ENCODE measurements at regions not wholly inside any gene's neighbourhood (a gene's known extent, or its start where the extent isn't known, plus 50 kb on each side); places are given as distances from the start of the nearest gene placed in this dataset.

- H3K27ac ChIP-seq = no peak overlapping the region
Measured at GRCh38 chr21:35948982-35949381, 111.3 kb downstream of the SETD4 start.

GRCh38 chr21:35945089-35945671 lies 115.1 kb downstream of the SETD4 start:
- FAIRE-seq = no peak
- ATAC-seq = no peak
- 78% methylated on average over 6 of the region's 6 CpGs for WGBS (ENCODE audit: missing lambda C conversion rate)

More at GRCh38 chr21:35948982-35949381, 111.3 kb downstream of the SETD4 start:
- H3K4me2 ChIP-seq = no peak overlapping the region
- FAIRE-seq = no peak
- TF ChIP-seq CHD4 (IDR thresholded peaks at IDR 0.05; ENCODE audit: borderline replicate concordance) (no peak), SMC3 (IDR thresholded peaks at IDR 0.05) (no peak), JUNB (IDR thresholded peaks at IDR 0.05) (no peak), EHF (CRISPR knock-in tag; IDR thresholded peaks at IDR 0.05) (no peak), ZSCAN20 (CRISPR knock-in tag; IDR thresholded peaks at IDR 0.05) (no peak), CBX8 (IDR thresholded peaks at IDR 0.05) (no peak), MAZ (IDR thresholded peaks at IDR 0.05; ENCODE audit: borderline replicate concordance, low read depth, low read length) (no peak), CBX2 (IDR thresholded peaks at IDR 0.05; ENCODE audit: borderline replicate concordance, low read depth) (no peak), TP53 (CRISPR knock-in tag; IDR thresholded peaks at IDR 0.05) (no peak), RCOR1 (IDR thresholded peaks at IDR 0.05; ENCODE audit: low read depth, low read length) (no peak)
- TF ChIP-seq, protein P1, sequence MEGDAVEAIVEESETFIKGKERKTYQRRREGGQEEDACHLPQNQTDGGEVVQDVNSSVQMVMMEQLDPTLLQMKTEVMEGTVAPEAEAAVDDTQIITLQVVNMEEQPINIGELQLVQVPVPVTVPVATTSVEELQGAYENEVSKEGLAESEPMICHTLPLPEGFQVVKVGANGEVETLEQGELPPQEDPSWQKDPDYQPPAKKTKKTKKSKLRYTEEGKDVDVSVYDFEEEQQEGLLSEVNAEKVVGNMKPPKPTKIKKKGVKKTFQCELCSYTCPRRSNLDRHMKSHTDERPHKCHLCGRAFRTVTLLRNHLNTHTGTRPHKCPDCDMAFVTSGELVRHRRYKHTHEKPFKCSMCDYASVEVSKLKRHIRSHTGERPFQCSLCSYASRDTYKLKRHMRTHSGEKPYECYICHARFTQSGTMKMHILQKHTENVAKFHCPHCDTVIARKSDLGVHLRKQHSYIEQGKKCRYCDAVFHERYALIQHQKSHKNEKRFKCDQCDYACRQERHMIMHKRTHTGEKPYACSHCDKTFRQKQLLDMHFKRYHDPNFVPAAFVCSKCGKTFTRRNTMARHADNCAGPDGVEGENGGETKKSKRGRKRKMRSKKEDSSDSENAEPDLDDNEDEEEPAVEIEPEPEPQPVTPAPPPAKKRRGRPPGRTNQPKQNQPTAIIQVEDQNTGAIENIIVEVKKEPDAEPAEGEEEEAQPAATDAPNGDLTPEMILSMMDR (IDR thresholded peaks at IDR 0.05) = no peak
- TF ChIP-seq, protein P2, sequence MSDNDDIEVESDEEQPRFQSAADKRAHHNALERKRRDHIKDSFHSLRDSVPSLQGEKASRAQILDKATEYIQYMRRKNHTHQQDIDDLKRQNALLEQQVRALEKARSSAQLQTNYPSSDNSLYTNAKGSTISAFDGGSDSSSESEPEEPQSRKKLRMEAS (IDR thresholded peaks at IDR 0.05) = no peak
- TF ChIP-seq, protein P3, sequence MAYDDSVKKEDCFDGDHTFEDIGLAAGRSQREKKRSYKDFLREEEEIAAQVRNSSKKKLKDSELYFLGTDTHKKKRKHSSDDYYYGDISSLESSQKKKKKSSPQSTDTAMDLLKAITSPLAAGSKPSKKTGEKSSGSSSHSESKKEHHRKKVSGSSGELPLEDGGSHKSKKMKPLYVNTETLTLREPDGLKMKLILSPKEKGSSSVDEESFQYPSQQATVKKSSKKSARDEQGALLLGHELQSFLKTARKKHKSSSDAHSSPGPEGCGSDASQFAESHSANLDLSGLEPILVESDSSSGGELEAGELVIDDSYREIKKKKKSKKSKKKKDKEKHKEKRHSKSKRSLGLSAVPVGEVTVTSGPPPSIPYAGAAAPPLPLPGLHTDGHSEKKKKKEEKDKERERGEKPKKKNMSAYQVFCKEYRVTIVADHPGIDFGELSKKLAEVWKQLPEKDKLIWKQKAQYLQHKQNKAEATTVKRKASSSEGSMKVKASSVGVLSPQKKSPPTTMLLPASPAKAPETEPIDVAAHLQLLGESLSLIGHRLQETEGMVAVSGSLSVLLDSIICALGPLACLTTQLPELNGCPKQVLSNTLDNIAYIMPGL (CRISPR knock-in tag; IDR thresholded peaks at IDR 0.05; ENCODE audit: borderline replicate concordance) = no peak
- TF ChIP-seq, protein P4, sequence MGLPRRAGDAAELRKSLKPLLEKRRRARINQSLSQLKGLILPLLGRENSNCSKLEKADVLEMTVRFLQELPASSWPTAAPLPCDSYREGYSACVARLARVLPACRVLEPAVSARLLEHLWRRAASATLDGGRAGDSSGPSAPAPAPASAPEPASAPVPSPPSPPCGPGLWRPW (IDR thresholded peaks at IDR 0.05) = no peak
- no peaks in the 10 kb centered on the region for H3K9me3 ChIP-seq
- ChIA-PET POLR2A (no interaction called here), CTCF (interaction anchor here (1.0 to 1.2 kb wide), 2 partner anchors 8 to 9 kb away, joined by 3 to 4 read pairs; no protein-coding TSS in a partner anchor)
- ATAC-seq = no peak
- WGBS (ENCODE audit: missing lambda C conversion rate) = 36% methylated on average over 1 of the region's 1 CpG
- H3K4me1 ChIP-seq = peaks cover 2% of the 10 kb centered on the region; the same call in 1 of the 3 replicates
- DNase-seq (ENCODE audit: low read depth in 1 of 2, low spot score in 1 of 2) = no peak
- no peak overlapping the region for H3K4me3 ChIP-seq

DNA sequence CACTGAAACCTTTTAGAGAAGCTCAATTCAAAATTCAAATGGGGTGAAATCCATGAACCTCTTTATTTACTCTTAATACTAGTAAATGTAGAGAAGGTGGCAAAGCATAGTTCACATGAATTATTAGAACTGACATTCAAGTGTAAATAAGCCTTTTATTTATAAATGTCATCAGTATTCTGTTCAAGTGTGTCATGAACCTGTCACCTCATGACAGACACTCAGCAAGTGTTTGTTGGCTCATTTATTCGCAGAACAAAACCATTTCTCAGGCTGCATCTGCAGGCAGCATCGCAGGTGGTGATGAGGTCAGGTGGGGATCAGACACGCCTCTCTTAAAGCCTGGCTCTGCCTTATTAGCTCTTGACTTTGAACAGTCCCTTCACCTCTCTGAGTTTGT lies 116.6 kb downstream of the SETD4 start:
- CTCF ChIA-PET = no interaction called here
- TF ChIP-seq CHD2 (IDR thresholded peaks at IDR 0.05; ENCODE audit: low read length, partially characterized antibody) (no peak), TFCP2L1 (CRISPR knock-in tag; IDR thresholded peaks at IDR 0.05) (no peak), ZFP36 (IDR thresholded peaks at IDR 0.05; ENCODE audit: borderline replicate concordance, partially characterized antibody) (no peak), POLR2AphosphoS2 (conservative IDR thresholded peaks at IDR 0.05; ENCODE audit: low read length) (no peak), RNF2 (IDR thresholded peaks at IDR 0.05; ENCODE audit: borderline replicate concordance, low read depth) (no peak), JUN (IDR thresholded peaks at IDR 0.05) (no peak), FOSL2 (IDR thresholded peaks at IDR 0.05) (no peak), FOSL2 (CRISPR knock-in tag; IDR thresholded peaks at IDR 0.05) (no peak), MYC (IDR thresholded peaks at IDR 0.05; ENCODE audit: borderline replicate concordance, low read length) (no peak), POLR2A (IDR thresholded peaks at IDR 0.05; ENCODE audit: low read length) (no peak), RFX5 (IDR thresholded peaks at IDR 0.05) (no peak), EHMT2 (IDR thresholded peaks at IDR 0.05; ENCODE audit: low read depth) (no peak), FOXS1 (CRISPR knock-in tag; IDR thresholded peaks at IDR 0.05) (no peak)
- TF ChIP-seq, protein P1 (IDR thresholded peaks at IDR 0.05) = no peak
- ATAC-seq = no peak

More at GRCh38 chr21:35945089-35945671, 115.1 kb downstream of the SETD4 start:
- DNase-seq (ENCODE audit: low read depth in 1 of 2, low spot score in 1 of 2) = no peak
- no peak overlapping the region for H3K27ac ChIP-seq
- CTCF ChIA-PET = interaction anchor here (0.8 to 1.3 kb wide), 3 partner anchors 35 to 105 kb away, joined by 3 read pairs; no protein-coding TSS in a partner anchor
- TF ChIP-seq HOXA7 (CRISPR knock-in tag; IDR thresholded peaks at IDR 0.05) (no peak), ZFP36 (IDR thresholded peaks at IDR 0.05; ENCODE audit: borderline replicate concordance, partially characterized antibody) (no peak), POLR2AphosphoS2 (conservative IDR thresholded peaks at IDR 0.05; ENCODE audit: low read length) (no peak)
- no peaks in the 10 kb centered on the region for H3K4me1 ChIP-seq
- H3K4me2 ChIP-seq = no peak overlapping the region
- H3K9me3 ChIP-seq = no peaks in the 10 kb centered on the region
- H3K4me3 ChIP-seq = no peak overlapping the region
- POLR2A ChIA-PET = no interaction called here

More for the DNA sequence above, 116.6 kb downstream of the SETD4 start:
- 57% methylated on average over 3 of the region's 3 CpGs for WGBS (ENCODE audit: missing lambda C conversion rate)
- Histone ChIP-seq H3K4me3 (no peak overlapping the region), H3K4me1 (no peaks in the 10 kb centered on the region), H3K27ac (no peak overlapping the region), H3K4me2 (no peak overlapping the region), H3K9me3 (no peaks in the 10 kb centered on the region)
- DNase-seq (ENCODE audit: low read depth in 1 of 2, low spot score in 1 of 2) (no peak), FAIRE-seq (no peak)
- POLR2A ChIA-PET = no interaction called here

Measured in A549 (cell line).